ENCODE measurements at regions not wholly inside any gene's neighbourhood (a gene's known extent, or its start where the extent isn't known, plus 50 kb on each side); places are given as distances from the start of the nearest gene placed in this dataset.

- Mint-ChIP-seq H3K27ac (no peak overlapping the region), H3K9me3 (no peaks in the 10 kb centered on the region), H3K36me3 (no peaks in the 10 kb centered on the region), H3K27me3 (peaks cover 11 to 35% of the 10 kb centered on the region in 2 donors), H3K4me3 (no peak overlapping the region), H3K4me1 (ENCODE audit: low read depth in 2 of 2) (no peaks in the 10 kb centered on the region)
- DNase-seq (ENCODE audit: low spot score) = no peak
- no peak for ATAC-seq
Measured at GRCh38 chr6:90645634-90646033, 58.8 kb upstream of the MAP3K7 start.

- Mint-ChIP-seq H3K4me3 (no peak overlapping the region), H3K27me3 (peaks cover 8 to 36% of the 10 kb centered on the region in 2 donors)
- no peak for ATAC-seq
Measured at GRCh38 chr6:90644492-90644891, 57.6 kb upstream of the MAP3K7 start.

GRCh38 chr6:90643381-90643780 is 56.5 kb upstream of the MAP3K7 start:
- peaks cover 6 to 47% of the 10 kb centered on the region in 2 donors for H3K27me3 Mint-ChIP-seq
- no peak overlapping the region for H3K4me3 Mint-ChIP-seq
- H3K4me1 Mint-ChIP-seq (ENCODE audit: low read depth in 2 of 2) = no peaks in the 10 kb centered on the region
- no peak for ATAC-seq
- H3K9me3 Mint-ChIP-seq = no peaks in the 10 kb centered on the region
- H3K27ac Mint-ChIP-seq = no peak overlapping the region
- peaks cover 8% of the 10 kb centered on the region for H3K36me3 Mint-ChIP-seq
- DNase-seq (ENCODE audit: low spot score) = no peak

More at GRCh38 chr6:90644492-90644891, 57.6 kb upstream of the MAP3K7 start:
- H3K36me3 Mint-ChIP-seq = peaks cover 4% of the 10 kb centered on the region
- no peaks in the 10 kb centered on the region for H3K4me1 Mint-ChIP-seq (ENCODE audit: low read depth in 2 of 2)
- H3K9me3 Mint-ChIP-seq = no peaks in the 10 kb centered on the region
- no peak overlapping the region for H3K27ac Mint-ChIP-seq
- no peak for DNase-seq (ENCODE audit: low spot score)

GRCh38 chr6:90637320-90637719 is 50.4 kb upstream of the MAP3K7 start:
- Mint-ChIP-seq H3K4me3 (no peak overlapping the region), H3K9me3 (peaks cover 4% of the 10 kb centered on the region), H3K36me3 (peaks cover 17% of the 10 kb centered on the region), H3K27me3 (peaks cover 11 to 39% of the 10 kb centered on the region in 2 donors), H3K4me1 (ENCODE audit: low read depth in 2 of 2) (no peaks in the 10 kb centered on the region), H3K27ac (no peak overlapping the region)
- DNase-seq (ENCODE audit: low spot score) (no peak), ATAC-seq (no peak)

All from natural killer cell treated with Interleukin-12 subunit alpha and Interleukin-12 subunit beta and Interleukin-15 and Interleukin-18, amount 100 ng/mL, for 72 hours (primary cell).